IPS DF 4.7 (cell line): ENCODE measurements at regions not wholly inside any gene's neighbourhood (a gene's known extent, or its start where the extent isn't known, plus 50 kb on each side); places are given as distances from the start of the nearest gene placed in this dataset.

Source experiments
- DNase-seq: peaks from one replicate; pipeline ENCODE4 v3.0.0-alpha.2; 2013; ENCODE audit warnings: low spot score; ENCODE audit errors: extremely low read depth

GRCh38 chr18:47601581-47602272 lies 328.7 kb downstream of the SMAD2 start:
- DNase-seq = no peak

GRCh38 chr18:47595831-47596501 lies 334.5 kb downstream of the SMAD2 start:
- no peak for DNase-seq

GRCh38 chr18:47594621-47595086 lies 335.8 kb downstream of the SMAD2 start:
- DNase-seq = no peak

GRCh38 chr18:47593744-47594472 lies 336.6 kb downstream of the SMAD2 start:
- no peak for DNase-seq

- no peak for DNase-seq
Measured at GRCh38 chr18:47591429-47591828, 339.0 kb downstream of the SMAD2 start.

GRCh38 chr18:47587587-47587986 lies 336.1 kb upstream of the SKOR2 start:
- DNase-seq = no peak

GRCh38 chr18:47586418-47587070 lies 335.1 kb upstream of the SKOR2 start:
- DNase-seq = no peak

- DNase-seq = no peak
Measured at GRCh38 chr18:47585914-47586313, 334.5 kb upstream of the SKOR2 start.

GRCh38 chr18:47585136-47585535 lies 333.7 kb upstream of the SKOR2 start:
- no peak for DNase-seq

- no peak for DNase-seq
Measured at GRCh38 chr18:47582093-47582492, 330.6 kb upstream of the SKOR2 start.

GRCh38 chr18:47577520-47577919 lies 326.1 kb upstream of the SKOR2 start:
- DNase-seq = no peak

GRCh38 chr18:47574966-47575365 lies 323.5 kb upstream of the SKOR2 start:
- DNase-seq = no peak

GRCh38 chr18:47571957-47572356 lies 320.5 kb upstream of the SKOR2 start:
- DNase-seq = no peak

- no peak for DNase-seq
Measured at GRCh38 chr18:47566809-47567208, 315.3 kb upstream of the SKOR2 start.

GRCh38 chr18:47560723-47561715 lies 309.6 kb upstream of the SKOR2 start:
- DNase-seq = peak; percentile 88

- DNase-seq = no peak
Measured at GRCh38 chr18:47558110-47558750, 306.8 kb upstream of the SKOR2 start.

- no peak for DNase-seq
Measured at GRCh38 chr18:47557160-47557559, 305.7 kb upstream of the SKOR2 start.

GRCh38 chr18:47552783-47553182 lies 301.3 kb upstream of the SKOR2 start:
- no peak for DNase-seq

GRCh38 chr18:47550611-47551010 lies 299.2 kb upstream of the SKOR2 start:
- DNase-seq = no peak

- no peak for DNase-seq
Measured at GRCh38 chr18:47549021-47549540, 297.6 kb upstream of the SKOR2 start.
